Bronchial epithelial cell (primary cell): ENCODE measurements at regions not wholly inside any gene's neighbourhood (a gene's known extent, or its start where the extent isn't known, plus 50 kb on each side); places are given as distances from the start of the nearest gene placed in this dataset.
"Not testable (repeated sequence)": the region's sequence is repeated elsewhere in the genome, so short reads cannot be mapped to it uniquely, and the experiment has no call there.

ENCODE experiments used
- DNase-seq: peaks from one replicate; pipeline ENCODE4 v3.0.0-alpha.2; 2010; ENCODE audit warnings: low read depth
- FAIRE-seq: peaks from 2 replicates; lab custom pipeline; 2011; peaks lifted over from hg19 to GRCh38; lab: Jason Lieb, UNC
- H3K27me3 ChIP-seq: 2 replicates; pipeline ENCODE4 v1.5.1; 2011; ENCODE audit warnings: low read length; ENCODE audit not compliant: control insufficient read depth, insufficient read depth
- H3K36me3 ChIP-seq: 2 replicates; pipeline ENCODE4 v1.5.1; 2011; ENCODE audit warnings: low read length; ENCODE audit not compliant: control insufficient read depth, insufficient read depth
- H3K4me3 ChIP-seq: 2 replicates; pipeline ENCODE4 v1.5.1; 2011; ENCODE audit warnings: mild to moderate bottlenecking, low read depth, low read length, control low read depth
- TF ChIP-seq, protein P1 (sequence below): IDR thresholded peaks from 2 replicates; pipeline ENCODE4 v1.5.1; 2011; ENCODE audit warnings: mild to moderate bottlenecking, moderate library complexity, low read length, control low read depth, inconsistent platforms; ENCODE audit not compliant: insufficient read depth, severe bottlenecking

DNA sequence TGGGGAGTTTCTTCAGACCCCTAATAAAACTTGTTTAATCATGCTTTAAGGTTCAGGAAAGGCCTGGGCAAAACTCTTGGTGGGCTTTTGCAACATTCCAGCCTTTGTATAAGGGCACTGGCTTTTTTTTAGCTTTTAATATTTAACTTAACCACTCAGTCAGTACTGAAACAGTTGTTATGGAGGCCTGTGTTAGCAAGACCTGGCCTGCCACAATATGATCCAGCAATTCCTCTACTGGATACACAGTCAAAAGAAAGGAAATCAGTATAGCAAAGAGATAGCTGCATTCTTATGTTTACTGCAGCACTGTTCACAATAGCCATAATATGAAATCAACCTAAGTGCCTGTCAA is 75.1 kb upstream of the COG2 start:
- H3K4me3 ChIP-seq: no peak overlapping the region
- no peak for FAIRE-seq
- H3K36me3 ChIP-seq: no peaks in the 10 kb centered on the region
- peak; percentile 39 for DNase-seq
- H3K27me3 ChIP-seq: no peaks in the 10 kb centered on the region
- TF ChIP-seq, protein P1, sequence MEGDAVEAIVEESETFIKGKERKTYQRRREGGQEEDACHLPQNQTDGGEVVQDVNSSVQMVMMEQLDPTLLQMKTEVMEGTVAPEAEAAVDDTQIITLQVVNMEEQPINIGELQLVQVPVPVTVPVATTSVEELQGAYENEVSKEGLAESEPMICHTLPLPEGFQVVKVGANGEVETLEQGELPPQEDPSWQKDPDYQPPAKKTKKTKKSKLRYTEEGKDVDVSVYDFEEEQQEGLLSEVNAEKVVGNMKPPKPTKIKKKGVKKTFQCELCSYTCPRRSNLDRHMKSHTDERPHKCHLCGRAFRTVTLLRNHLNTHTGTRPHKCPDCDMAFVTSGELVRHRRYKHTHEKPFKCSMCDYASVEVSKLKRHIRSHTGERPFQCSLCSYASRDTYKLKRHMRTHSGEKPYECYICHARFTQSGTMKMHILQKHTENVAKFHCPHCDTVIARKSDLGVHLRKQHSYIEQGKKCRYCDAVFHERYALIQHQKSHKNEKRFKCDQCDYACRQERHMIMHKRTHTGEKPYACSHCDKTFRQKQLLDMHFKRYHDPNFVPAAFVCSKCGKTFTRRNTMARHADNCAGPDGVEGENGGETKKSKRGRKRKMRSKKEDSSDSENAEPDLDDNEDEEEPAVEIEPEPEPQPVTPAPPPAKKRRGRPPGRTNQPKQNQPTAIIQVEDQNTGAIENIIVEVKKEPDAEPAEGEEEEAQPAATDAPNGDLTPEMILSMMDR: no peak

DNA sequence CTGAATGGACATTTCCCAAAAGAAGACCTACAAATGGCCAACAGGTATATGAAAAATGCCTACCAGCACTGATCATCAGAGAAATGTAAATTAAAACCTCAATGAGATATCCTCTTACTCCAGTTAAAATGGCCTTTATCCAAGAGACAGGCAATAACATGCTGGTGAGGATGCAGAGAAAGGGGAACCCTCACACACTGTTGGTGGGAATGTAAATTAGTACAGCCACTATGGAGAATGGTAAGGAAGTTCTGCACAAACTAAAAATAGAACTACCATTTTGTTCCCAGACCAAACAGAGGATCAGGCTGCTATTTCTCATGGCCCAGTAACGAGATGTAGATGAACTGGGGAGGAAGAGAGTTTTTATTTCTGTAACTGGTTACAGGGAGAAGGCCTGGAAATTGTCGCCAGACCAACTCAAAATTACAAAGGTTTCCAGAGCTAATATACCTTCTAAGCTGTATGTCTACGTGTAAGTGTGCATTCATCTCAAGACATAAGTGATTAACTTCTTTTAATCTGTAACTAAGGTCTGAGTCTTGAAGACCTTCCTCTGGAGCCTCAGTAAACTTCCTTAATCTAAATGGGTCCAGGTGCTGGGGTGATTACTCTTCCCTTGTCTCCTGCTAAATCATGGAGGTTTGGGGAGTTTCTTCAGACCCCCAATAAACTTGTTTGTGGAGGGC is 75.6 kb upstream of the COG2 start:
- not testable (repeated sequence) for FAIRE-seq, H3K27me3 ChIP-seq

DNA sequence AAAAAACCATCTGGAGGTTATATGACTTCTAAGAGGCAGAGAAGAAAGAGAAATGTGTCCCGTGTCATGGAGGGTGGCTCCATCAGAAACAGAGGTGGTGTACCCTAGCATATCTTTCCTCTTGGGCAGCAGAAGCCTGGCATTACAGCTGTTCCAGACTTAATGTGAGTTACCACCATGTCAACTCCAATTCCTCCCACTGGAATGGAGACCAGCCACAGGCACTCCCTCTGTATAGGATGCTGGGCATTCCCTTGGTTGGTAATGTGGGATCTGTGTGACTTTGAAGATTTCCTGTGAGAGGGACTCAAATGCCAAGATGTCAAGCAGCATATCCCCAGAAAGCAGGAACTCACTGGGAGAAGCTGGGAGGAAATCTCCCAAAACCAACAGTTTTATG is 77.1 kb upstream of the COG2 start:
- TF ChIP-seq, protein P1: no peak
- FAIRE-seq (no peak), DNase-seq (no peak)
- no peak overlapping the region for H3K4me3 ChIP-seq
- H3K27me3 ChIP-seq: no peaks in the 10 kb centered on the region
- no peaks in the 10 kb centered on the region for H3K36me3 ChIP-seq

More for the DNA sequence above, 75.6 kb upstream of the COG2 start:
- DNase-seq: peak; percentile 74
- H3K36me3 ChIP-seq, H3K4me3 ChIP-seq: not testable (repeated sequence)

DNA sequence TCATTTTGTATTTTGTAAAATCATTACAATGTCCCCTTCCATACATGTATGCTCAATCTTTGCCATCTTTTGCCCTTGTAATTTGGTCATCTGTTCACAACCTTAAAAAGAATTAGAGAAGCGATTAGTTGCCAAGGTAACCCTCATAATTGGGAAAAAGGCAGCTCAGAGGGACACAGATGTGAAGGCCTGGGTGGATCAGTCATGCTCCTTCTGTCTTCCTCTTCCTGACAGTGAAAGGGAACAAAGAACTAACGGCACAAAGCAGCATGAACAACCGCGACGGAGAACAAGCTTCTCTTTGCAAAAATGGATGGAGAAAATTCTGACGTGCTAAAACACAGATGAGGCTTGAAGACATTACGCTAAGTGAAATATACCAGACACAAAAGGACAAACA is 78.7 kb upstream of the COG2 start:
- TF ChIP-seq, protein P1: no peak
- Histone ChIP-seq H3K4me3 (no peak overlapping the region), H3K27me3 (no peaks in the 10 kb centered on the region), H3K36me3 (no peaks in the 10 kb centered on the region)
- DNase-seq (no peak), FAIRE-seq (no peak)

DNA sequence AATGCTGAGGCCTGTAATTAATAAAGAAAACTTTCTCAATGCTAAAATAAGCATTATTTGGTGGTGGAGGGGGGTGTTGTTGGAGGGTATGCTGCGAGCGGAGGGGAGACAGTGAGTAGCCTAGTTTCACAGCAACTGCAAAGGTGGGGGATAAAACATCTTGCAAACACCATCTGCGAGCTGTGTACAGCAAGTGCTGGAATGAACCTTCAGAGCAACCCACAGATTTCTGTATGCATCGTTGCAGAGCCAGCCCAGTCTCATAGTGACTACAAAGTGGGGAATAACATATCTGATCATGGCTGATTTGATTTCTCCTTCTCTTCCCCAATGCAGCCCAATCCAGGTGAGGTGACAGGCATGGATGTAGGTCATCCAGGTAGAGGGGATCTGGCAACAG is 80.7 kb upstream of the COG2 start:
- TF ChIP-seq, protein P1: no peak
- no peaks in the 10 kb centered on the region for H3K36me3 ChIP-seq
- DNase-seq: no peak
- FAIRE-seq: peak; percentile 89
- H3K4me3 ChIP-seq: no peak overlapping the region
- no peaks in the 10 kb centered on the region for H3K27me3 ChIP-seq

DNA sequence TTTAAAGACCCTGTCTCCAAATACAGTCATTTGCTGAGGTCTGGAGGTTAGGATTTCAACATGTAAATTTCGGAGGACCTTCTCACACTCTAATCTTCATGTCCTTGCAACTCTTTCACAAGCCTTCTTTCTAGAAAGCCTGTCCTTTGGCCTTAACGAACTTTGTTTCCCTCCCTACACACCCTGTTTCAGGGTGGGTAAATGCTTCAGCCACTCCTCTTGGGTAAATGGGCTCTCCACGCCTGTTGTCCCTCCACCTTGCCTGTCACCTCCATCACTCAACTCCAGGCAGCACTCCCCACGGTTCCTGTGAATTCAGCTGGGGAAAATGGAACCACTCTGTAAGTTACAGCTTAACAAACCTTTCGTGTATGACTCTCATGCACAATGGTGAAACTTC is 84.0 kb upstream of the COG2 start:
- no peak for DNase-seq
- Histone ChIP-seq H3K27me3 (peaks cover 2% of the 10 kb centered on the region), H3K4me3 (no peak overlapping the region), H3K36me3 (no peaks in the 10 kb centered on the region)
- no peak for FAIRE-seq
- TF ChIP-seq, protein P1: no peak
